ELR (cell line): ENCODE measurements at regions not wholly inside any gene's neighbourhood (a gene's known extent, or its start where the extent isn't known, plus 50 kb on each side); places are given as distances from the start of the nearest gene placed in this dataset.

Experiments used
- DNase-seq: peaks from one replicate; pipeline ENCODE4 v3.0.0-alpha.2; 2015; ENCODE audit warnings: low read depth

- DNase-seq, result no peak
These were observed 57.1 kb upstream of the KLHL29 start for GRCh38 chr2:23327887-23328286.

- DNase-seq, result peak; percentile 36
These were observed 54.8 kb upstream of the KLHL29 start for GRCh38 chr2:23330214-23330613.
